ENCODE measurements at regions not wholly inside any gene's neighbourhood (a gene's known extent, or its start where the extent isn't known, plus 50 kb on each side); places are given as distances from the start of the nearest gene placed in this dataset.

DNA sequence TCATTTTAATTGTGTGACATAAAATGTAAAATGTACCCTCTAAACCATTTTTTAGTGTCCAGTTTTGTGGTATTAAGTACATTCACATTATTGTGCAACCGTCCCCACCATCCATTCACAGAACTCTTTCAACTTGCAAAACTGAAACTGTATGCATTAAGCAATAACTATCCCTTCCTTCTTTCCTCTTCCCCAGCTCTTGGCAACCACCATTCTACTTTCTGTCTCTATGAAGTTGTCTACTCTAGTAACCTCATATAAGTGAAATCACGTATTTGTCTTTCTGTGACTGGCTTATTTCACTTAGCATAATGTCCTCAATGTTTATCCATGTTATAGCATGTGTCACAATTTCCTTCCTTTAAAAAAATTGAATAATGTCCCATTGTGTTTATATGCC is 142.4 kb downstream of the C9orf152 start:
- TF ChIP-seq, protein P1, sequence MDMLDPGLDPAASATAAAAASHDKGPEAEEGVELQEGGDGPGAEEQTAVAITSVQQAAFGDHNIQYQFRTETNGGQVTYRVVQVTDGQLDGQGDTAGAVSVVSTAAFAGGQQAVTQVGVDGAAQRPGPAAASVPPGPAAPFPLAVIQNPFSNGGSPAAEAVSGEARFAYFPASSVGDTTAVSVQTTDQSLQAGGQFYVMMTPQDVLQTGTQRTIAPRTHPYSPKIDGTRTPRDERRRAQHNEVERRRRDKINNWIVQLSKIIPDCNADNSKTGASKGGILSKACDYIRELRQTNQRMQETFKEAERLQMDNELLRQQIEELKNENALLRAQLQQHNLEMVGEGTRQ (IDR thresholded peaks at IDR 0.05): no peak
- TF ChIP-seq, protein P2, sequence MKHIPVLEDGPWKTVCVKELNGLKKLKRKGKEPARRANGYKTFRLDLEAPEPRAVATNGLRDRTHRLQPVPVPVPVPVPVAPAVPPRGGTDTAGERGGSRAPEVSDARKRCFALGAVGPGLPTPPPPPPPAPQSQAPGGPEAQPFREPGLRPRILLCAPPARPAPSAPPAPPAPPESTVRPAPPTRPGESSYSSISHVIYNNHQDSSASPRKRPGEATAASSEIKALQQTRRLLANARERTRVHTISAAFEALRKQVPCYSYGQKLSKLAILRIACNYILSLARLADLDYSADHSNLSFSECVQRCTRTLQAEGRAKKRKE (CRISPR knock-in tag; IDR thresholded peaks at IDR 0.05; ENCODE audit: low read depth): no peak
- TF ChIP-seq, protein P3, sequence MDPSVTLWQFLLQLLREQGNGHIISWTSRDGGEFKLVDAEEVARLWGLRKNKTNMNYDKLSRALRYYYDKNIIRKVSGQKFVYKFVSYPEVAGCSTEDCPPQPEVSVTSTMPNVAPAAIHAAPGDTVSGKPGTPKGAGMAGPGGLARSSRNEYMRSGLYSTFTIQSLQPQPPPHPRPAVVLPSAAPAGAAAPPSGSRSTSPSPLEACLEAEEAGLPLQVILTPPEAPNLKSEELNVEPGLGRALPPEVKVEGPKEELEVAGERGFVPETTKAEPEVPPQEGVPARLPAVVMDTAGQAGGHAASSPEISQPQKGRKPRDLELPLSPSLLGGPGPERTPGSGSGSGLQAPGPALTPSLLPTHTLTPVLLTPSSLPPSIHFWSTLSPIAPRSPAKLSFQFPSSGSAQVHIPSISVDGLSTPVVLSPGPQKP (IDR thresholded peaks at IDR 0.05; ENCODE audit: low read depth, low read length): no peak
- TF ChIP-seq MYC (IDR thresholded peaks at IDR 0.05; ENCODE audit: borderline replicate concordance, low read length) (no peak), HOXA7 (CRISPR knock-in tag; IDR thresholded peaks at IDR 0.05) (no peak)
- Histone ChIP-seq H3K9me3 (no peaks in the 10 kb centered on the region), H3K4me2 (no peak overlapping the region), H3K4me3 (no peak overlapping the region), H3K4me1 (peaks cover 17% of the 10 kb centered on the region; the same call in 2 of the 3 replicates), H3K27ac (no peak overlapping the region)
- FAIRE-seq: no peak
- no peak for DNase-seq (ENCODE audit: low read depth in 1 of 2, low spot score in 1 of 2)
- 88% methylated on average over 2 of the region's 2 CpGs for WGBS (ENCODE audit: missing lambda C conversion rate)
- POLR2A ChIA-PET: no interaction called here
- no peak for ATAC-seq
- CTCF ChIA-PET: interaction anchor here (20.5 kb wide), 1 partner anchor 159 kb away, joined by 343 read pairs; no protein-coding TSS in a partner anchor

DNA sequence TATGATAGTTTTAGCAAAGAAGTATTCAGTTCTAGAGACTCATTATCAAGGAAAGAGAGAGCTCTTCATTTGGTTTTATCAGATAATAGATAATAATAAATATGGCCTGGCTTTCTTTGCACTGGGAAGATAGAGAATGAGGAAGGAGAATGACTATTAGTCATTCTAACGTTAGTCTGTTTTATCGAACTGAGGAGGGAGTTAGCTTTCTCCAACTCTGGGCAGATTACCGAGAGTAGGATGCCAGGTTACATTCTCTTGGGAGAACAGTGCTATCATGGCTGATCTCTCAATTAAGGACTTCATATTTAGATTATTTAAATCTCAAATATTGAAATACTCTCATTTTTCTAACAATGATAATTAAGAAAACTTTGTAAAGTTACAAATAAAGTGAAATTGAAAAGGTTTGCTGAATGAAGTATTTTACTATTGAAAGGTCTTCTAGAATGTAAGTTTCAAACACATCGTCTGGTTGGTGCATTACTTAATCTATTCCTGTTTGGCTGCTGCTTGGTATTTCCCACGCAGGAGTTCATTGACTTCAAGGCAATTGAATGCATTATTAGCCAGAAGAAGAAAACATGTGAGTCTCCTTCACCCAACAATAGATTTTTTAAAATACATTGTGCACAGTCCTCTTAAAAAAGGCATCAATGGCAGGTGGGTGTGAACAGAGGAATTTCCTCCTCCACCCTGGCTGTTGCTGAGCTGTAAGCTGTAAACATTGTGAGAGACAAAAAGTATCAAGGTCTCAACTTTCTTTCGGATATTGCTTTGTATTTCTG is 140.8 kb downstream of the C9orf152 start:
- ChIA-PET POLR2A (no interaction called here), CTCF (interaction anchor here (0.6 to 20.5 kb wide), 3 partner anchors 39 to 160 kb away, joined by 3 to 343 read pairs (median 4); no protein-coding TSS in a partner anchor)
- H3K9me3 ChIP-seq: no peaks in the 10 kb centered on the region
- ATAC-seq (no peak), DNase-seq (ENCODE audit: low read depth in 1 of 2, low spot score in 1 of 2) (no peak), FAIRE-seq (no peak)
- peaks cover 17% of the 10 kb centered on the region; the same call in 2 of the 3 replicates for H3K4me1 ChIP-seq
- 78% methylated on average over 6 of the region's 6 CpGs for WGBS (ENCODE audit: missing lambda C conversion rate)
- no peak overlapping the region for H3K27ac ChIP-seq
- no peak overlapping the region for H3K4me3 ChIP-seq
- no peak overlapping the region for H3K4me2 ChIP-seq
- TF ChIP-seq HEYL (CRISPR knock-in tag; IDR thresholded peaks at IDR 0.05): no peak
- TF ChIP-seq EHF (CRISPR knock-in tag; IDR thresholded peaks at IDR 0.05): no peak
- no peak for TF ChIP-seq POLR2AphosphoS2 (conservative IDR thresholded peaks at IDR 0.05; ENCODE audit: low read length)
- TF ChIP-seq RARB (CRISPR knock-in tag; IDR thresholded peaks at IDR 0.05): no peak
- TF ChIP-seq FOSL2 (IDR thresholded peaks at IDR 0.05): no peak
- no peak for TF ChIP-seq FOSL2 (CRISPR knock-in tag; IDR thresholded peaks at IDR 0.05)
- TF ChIP-seq, protein P4, sequence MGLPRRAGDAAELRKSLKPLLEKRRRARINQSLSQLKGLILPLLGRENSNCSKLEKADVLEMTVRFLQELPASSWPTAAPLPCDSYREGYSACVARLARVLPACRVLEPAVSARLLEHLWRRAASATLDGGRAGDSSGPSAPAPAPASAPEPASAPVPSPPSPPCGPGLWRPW (IDR thresholded peaks at IDR 0.05): no peak
- TF ChIP-seq MYC (IDR thresholded peaks at IDR 0.05; ENCODE audit: borderline replicate concordance, low read length): no peak

DNA sequence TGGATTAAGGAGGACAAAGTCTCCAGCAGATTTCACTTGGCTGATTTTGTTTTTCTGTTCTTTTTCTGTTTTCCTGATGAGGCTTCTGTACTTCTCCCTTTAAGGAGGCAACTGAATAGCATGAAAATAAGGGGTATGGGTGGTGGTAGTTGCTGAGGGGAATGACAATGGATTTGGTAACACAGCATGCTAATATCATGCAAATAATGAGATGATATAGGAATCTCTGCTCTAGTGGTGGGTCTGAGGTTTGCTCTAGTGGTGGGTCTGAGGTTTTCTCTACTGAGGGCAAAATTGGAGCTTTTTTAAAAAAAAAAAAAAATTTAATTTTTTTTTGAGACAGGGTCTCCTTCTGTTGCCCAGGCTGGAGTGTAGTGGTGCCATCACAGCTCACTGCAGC is 139.7 kb downstream of the C9orf152 start:
- TF ChIP-seq EP300 (IDR thresholded peaks at IDR 0.05) (no peak), POLR2A (IDR thresholded peaks at IDR 0.05; ENCODE audit: low read length) (no peak), RARB (CRISPR knock-in tag; IDR thresholded peaks at IDR 0.05) (no peak)
- TF ChIP-seq, protein P5, sequence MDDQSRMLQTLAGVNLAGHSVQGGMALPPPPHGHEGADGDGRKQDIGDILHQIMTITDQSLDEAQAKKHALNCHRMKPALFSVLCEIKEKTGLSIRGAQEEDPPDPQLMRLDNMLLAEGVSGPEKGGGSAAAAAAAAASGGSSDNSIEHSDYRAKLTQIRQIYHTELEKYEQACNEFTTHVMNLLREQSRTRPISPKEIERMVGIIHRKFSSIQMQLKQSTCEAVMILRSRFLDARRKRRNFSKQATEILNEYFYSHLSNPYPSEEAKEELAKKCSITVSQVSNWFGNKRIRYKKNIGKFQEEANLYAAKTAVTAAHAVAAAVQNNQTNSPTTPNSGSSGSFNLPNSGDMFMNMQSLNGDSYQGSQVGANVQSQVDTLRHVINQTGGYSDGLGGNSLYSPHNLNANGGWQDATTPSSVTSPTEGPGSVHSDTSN (IDR thresholded peaks at IDR 0.05): no peak
- ATAC-seq (no peak), FAIRE-seq (no peak), DNase-seq (ENCODE audit: low read depth in 1 of 2, low spot score in 1 of 2) (no peak)
- no peak overlapping the region for H3K4me3 ChIP-seq
- H3K4me2 ChIP-seq: no peak overlapping the region
- CTCF ChIA-PET: interaction anchor here (1.0 kb wide), 2 partner anchors 10 to 165 kb away, joined by 3 to 4 read pairs; no protein-coding TSS in a partner anchor
- peaks cover 25% of the 10 kb centered on the region for H3K4me1 ChIP-seq
- POLR2A ChIA-PET: no interaction called here
- H3K9me3 ChIP-seq: no peaks in the 10 kb centered on the region
- H3K27ac ChIP-seq: no peak overlapping the region

Data from A549 (cell line).